ENCODE measurements at regions not wholly inside any gene's neighbourhood (a gene's known extent, or its start where the extent isn't known, plus 50 kb on each side); places are given as distances from the start of the nearest gene placed in this dataset.

DNA sequence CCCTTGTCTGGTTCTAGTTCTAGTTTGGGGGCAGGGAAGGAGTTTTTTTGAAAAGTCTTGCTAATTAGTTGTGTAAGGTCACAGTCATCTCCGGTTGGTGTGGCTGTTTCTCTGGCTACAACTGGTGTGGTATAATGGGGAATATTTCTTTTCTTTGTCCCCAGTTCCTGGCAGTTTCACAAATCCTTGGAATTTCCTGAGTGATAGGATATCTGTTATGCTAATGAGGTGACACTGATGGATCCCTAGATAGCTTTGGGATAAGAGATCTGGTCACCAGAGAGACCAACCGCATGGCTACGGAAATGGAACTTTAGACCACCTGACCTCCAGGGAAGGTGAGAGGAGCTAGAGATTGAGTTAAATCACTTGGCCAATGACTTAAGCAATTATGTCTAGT is 494.6 kb downstream of the ARHGEF28 start:
- TF ChIP-seq CTCF (IDR thresholded peaks at IDR 0.05 in 2 of 3, conservative IDR thresholded peaks at IDR 0.05 in 1 of 3; ENCODE audit: borderline replicate concordance in 1 of 3, insufficient read depth in 1 of 3, low read depth in 2 of 3, low read length in 2 of 3) (no peak), POLR2A (IDR thresholded peaks at IDR 0.05; ENCODE audit: borderline replicate concordance, extremely low read depth, insufficient read depth, insufficient read length) (no peak)
